H9 (cell line): ENCODE measurements at regions not wholly inside any gene's neighbourhood (a gene's known extent, or its start where the extent isn't known, plus 50 kb on each side); places are given as distances from the start of the nearest gene placed in this dataset.

ENCODE experiments used
- DNase-seq: peaks from one replicate; pipeline ENCODE4 v3.0.0-alpha.2; 2017
- H2AFZ ChIP-seq: one replicate; pipeline ENCODE4 v1.6.1; 2013; ENCODE audit warnings: mild to moderate bottlenecking, low read length, control low read depth, moderate library complexity
- H2AK5ac ChIP-seq: 2 replicates; pipeline ENCODE4 v1.6.1; 2013; ENCODE audit warnings: low read length, control low read depth, mixed read lengths; ENCODE audit not compliant: insufficient read length
- H2BK120ac ChIP-seq: one replicate; pipeline ENCODE4 v1.6.1; 2013; ENCODE audit warnings: low read depth, mild to moderate bottlenecking, low read length, control low read depth, inconsistent platforms; ENCODE audit not compliant: poor library complexity, severe bottlenecking
- H2BK12ac ChIP-seq: 2 replicates; pipeline ENCODE4 v1.6.1; 2013; ENCODE audit warnings: low read length, control low read depth, mixed read lengths, low read depth; ENCODE audit not compliant: insufficient read length
- H2BK15ac ChIP-seq: 2 replicates; pipeline ENCODE4 v1.6.1; 2013; ENCODE audit warnings: low read depth, low read length, control low read depth
- H2BK20ac ChIP-seq: one replicate; pipeline ENCODE4 v1.6.1; 2013; ENCODE audit warnings: low read depth, mild to moderate bottlenecking, low read length, control low read depth, inconsistent platforms; ENCODE audit not compliant: poor library complexity, severe bottlenecking
- H2BK5ac ChIP-seq: 2 replicates; pipeline ENCODE4 v1.6.1; 2013; ENCODE audit warnings: low read length, control low read depth, mixed read lengths; ENCODE audit not compliant: insufficient read length
- H3K14ac ChIP-seq: 2 replicates; pipeline ENCODE4 v1.6.1; 2013; ENCODE audit warnings: low read length, control low read depth; ENCODE audit not compliant: insufficient read depth
- H3K18ac ChIP-seq: 2 replicates; pipeline ENCODE4 v1.6.1; 2013; ENCODE audit warnings: low read depth, mild to moderate bottlenecking, mixed read lengths, low read length, control low read depth; ENCODE audit not compliant: insufficient read length
- H3K23ac ChIP-seq: 2 replicates; pipeline ENCODE4 v1.6.1; 2013; ENCODE audit warnings: low read length, control low read depth, mixed read lengths, low read depth; ENCODE audit not compliant: insufficient read length
- H3K23me2 ChIP-seq: 2 replicates; pipeline ENCODE4 v1.6.1; 2013; ENCODE audit warnings: low read depth, mild to moderate bottlenecking, mixed read lengths, low read length, control low read depth; ENCODE audit not compliant: insufficient read length, poor library complexity, severe bottlenecking
- H3K27ac ChIP-seq: 2 replicates; pipeline ENCODE4 v1.5.1; 2013; ENCODE audit warnings: low read length, control low read depth, mixed read lengths, low read depth; ENCODE audit not compliant: insufficient read length
- H3K27me3 ChIP-seq: 2 replicates; pipeline ENCODE4 v1.6.1; 2013; ENCODE audit warnings: low read length, control low read depth, inconsistent platforms; ENCODE audit not compliant: insufficient read depth
- H3K4ac ChIP-seq: 2 replicates; pipeline ENCODE4 v1.6.1; 2013; ENCODE audit warnings: low read depth, mild to moderate bottlenecking, control low read depth, inconsistent platforms, low read length, moderate library complexity
- H3K4me1 ChIP-seq: 2 replicates; pipeline ENCODE4 v1.6.1; 2013; ENCODE audit warnings: low read length, control low read depth, inconsistent platforms; ENCODE audit not compliant: insufficient read depth
- H3K4me2 ChIP-seq: 2 replicates; pipeline ENCODE4 v1.6.1; 2013; ENCODE audit warnings: low read length, control low read depth, mixed read lengths; ENCODE audit not compliant: insufficient read length, insufficient read depth
- H3K56ac ChIP-seq: 2 replicates; pipeline ENCODE4 v1.6.1; 2013; ENCODE audit warnings: low read depth, mild to moderate bottlenecking, mixed read lengths, low read length, control low read depth; ENCODE audit not compliant: insufficient read length
- H3K79me1 ChIP-seq: 2 replicates; pipeline ENCODE4 v1.6.1; 2013; ENCODE audit warnings: low read depth, mild to moderate bottlenecking, moderate library complexity, low read length, control low read depth, inconsistent platforms; ENCODE audit not compliant: insufficient read depth, poor library complexity, severe bottlenecking
- H3K79me2 ChIP-seq: 2 replicates; pipeline ENCODE4 v1.6.1; 2013; ENCODE audit warnings: low read length, control low read depth, inconsistent platforms; ENCODE audit not compliant: insufficient read depth
- H3K9ac ChIP-seq: 2 replicates; pipeline ENCODE4 v1.6.1; 2013; ENCODE audit warnings: low read length, control low read depth, mixed read lengths; ENCODE audit not compliant: insufficient read length; ENCODE audit errors: extremely low read depth
- H3K9me3 ChIP-seq: one replicate; pipeline ENCODE4 v1.6.1; 2013; ENCODE audit warnings: low read depth, low read length, inconsistent platforms; ENCODE audit not compliant: control insufficient read depth
- H3T11ph ChIP-seq: one replicate; pipeline ENCODE4 v1.6.1; 2013; ENCODE audit warnings: mild to moderate bottlenecking, low read length, control low read depth, inconsistent platforms
- H4K20me1 ChIP-seq: one replicate; pipeline ENCODE4 v1.6.1; 2013; ENCODE audit not compliant: control insufficient read depth, insufficient read length, insufficient read depth
- H4K5ac ChIP-seq: 2 replicates; pipeline ENCODE4 v1.6.1; 2013; ENCODE audit warnings: low read depth, mild to moderate bottlenecking, mixed read lengths, low read length, control low read depth; ENCODE audit not compliant: insufficient read length
- H4K8ac ChIP-seq: replicated peaks from 2 replicates; pipeline ENCODE4 v1.6.1; 2013; ENCODE audit warnings: low read length, control low read depth, mixed read lengths, low read depth; ENCODE audit not compliant: insufficient read length
- H4K91ac ChIP-seq: 2 replicates; pipeline ENCODE4 v1.6.1; 2013; ENCODE audit warnings: low read depth, mild to moderate bottlenecking, moderate library complexity, mixed read lengths, low read length, control low read depth; ENCODE audit not compliant: insufficient read length
- H3K27ac Mint-ChIP-seq, 3 experiments: 2 replicates in 2 of 3; 3 replicates in 1 of 3; pipeline ENCODE4 v1.8.0; 2020 to 2021; ENCODE audit warnings: mixed read lengths in 3 of 3, mild to moderate bottlenecking in 1 of 3, moderate library complexity in 1 of 3
- H3K27me3 Mint-ChIP-seq: 2 replicates; pipeline ENCODE4 v1.8.0; 2021; ENCODE audit warnings: low read depth, mild to moderate bottlenecking, moderate library complexity, mixed read lengths
- H3K36me3 Mint-ChIP-seq, 3 experiments: 2 replicates in 2 of 3; 3 replicates in 1 of 3; pipeline ENCODE4 v1.8.0; 2020 to 2021; ENCODE audit warnings: low read depth in 3 of 3, mixed read lengths in 3 of 3; ENCODE audit not compliant: insufficient read depth in 1 of 3
- H3K4me1 Mint-ChIP-seq, 2 experiments: 2 replicates each; pipeline ENCODE4 v1.8.0; 2020; ENCODE audit warnings: mixed read lengths in 2 of 2
- H3K4me3 Mint-ChIP-seq, 2 experiments: 2 replicates in 1 of 2; 3 replicates in 1 of 2; pipeline ENCODE4 v1.8.0; 2020 to 2021; ENCODE audit warnings: mild to moderate bottlenecking in 2 of 2, mixed read lengths in 2 of 2, moderate library complexity in 1 of 2
- H3K9me3 Mint-ChIP-seq, 2 experiments: 2 replicates in 1 of 2; 3 replicates in 1 of 2; pipeline ENCODE4 v1.8.0; 2020; ENCODE audit warnings: mild to moderate bottlenecking in 2 of 2, mixed read lengths in 2 of 2, moderate library complexity in 1 of 2
- CTCF ChIP-seq: fragments of 200-600 bp; sonication (generic); conservative IDR thresholded peaks from 3 replicates; pipeline ENCODE4 v1.8.0; 2021; ENCODE audit warnings: antibody characterized with exemption, mild to moderate bottlenecking
- WGBS: extraction: QIAGEN DNeasy Blood & Tissue Kit; methylation state at CpG from one replicate; pipeline ENCODE4 v1.1.7; 2013; ENCODE audit warnings: missing lambda C conversion rate, low lambda C conversion rate, mixed read lengths; ENCODE audit not compliant: insufficient read length; ENCODE audit errors: extremely low coverage; 5-methylcytosine and 5-hydroxymethylcytosine counted together

GRCh38 chr3:28122227-28122626 is 119.2 kb upstream of the CMC1 start:
- Histone ChIP-seq H2BK120ac (no peak overlapping the region), H2AFZ (no peak overlapping the region), H3T11ph (no peak overlapping the region), H3K79me1 (no peaks in the 10 kb centered on the region), H3K4me1 (peaks cover 6% of the 10 kb centered on the region; the same call in 1 of the 2 replicates), H3K9ac (no peak overlapping the region), H3K27me3 (no peaks in the 10 kb centered on the region), H2BK20ac (no peak overlapping the region), H3K79me2 (no peaks in the 10 kb centered on the region), H4K5ac (no peak overlapping the region), H3K4ac (no peak overlapping the region), H4K8ac (no peak overlapping the region), H2BK5ac (no peak overlapping the region), H4K91ac (no peak overlapping the region), H2BK12ac (no peak overlapping the region), H3K4me2 (no peak overlapping the region), H3K23me2 (no peaks in the 10 kb centered on the region), H3K23ac (no peak overlapping the region), H3K27ac (no peak overlapping the region), H3K18ac (no peak overlapping the region), H4K20me1 (no peaks in the 10 kb centered on the region), H2BK15ac (no peak overlapping the region), H3K56ac (no peak overlapping the region), H2AK5ac (no peak overlapping the region), H3K14ac (no peak overlapping the region), H3K9me3 (no peaks in the 10 kb centered on the region)
- no peak overlapping the region for H3K27ac Mint-ChIP-seq
- H3K4me1 Mint-ChIP-seq, result peaks cover 16 to 22% of the 10 kb centered on the region in 2 experiments
- no peak for DNase-seq
- no peaks in the 10 kb centered on the region for H3K36me3 Mint-ChIP-seq
- H3K9me3 Mint-ChIP-seq, result no peaks in the 10 kb centered on the region; a peak in 1 of 5 replicates
- H3K4me3 Mint-ChIP-seq, result no peak overlapping the region
- no CpG with 5 or more reads among the region's 4 CpGs for WGBS
- H3K27me3 Mint-ChIP-seq, result no peaks in the 10 kb centered on the region; the same call in 1 of the 2 replicates
- TF ChIP-seq CTCF, result no peak
